Neutrophil (primary cell): ENCODE measurements at regions not wholly inside any gene's neighbourhood (a gene's known extent, or its start where the extent isn't known, plus 50 kb on each side); places are given as distances from the start of the nearest gene placed in this dataset.

Experiments
- H3K27ac ChIP-seq: fragments of 200-600 bp; sonication (generic); 2 replicates; pipeline ENCODE4 v1.5.1; 2016; ENCODE audit warnings: mild to moderate bottlenecking, moderate library complexity
- H3K27me3 ChIP-seq: fragments of 200-600 bp; sonication (generic); 2 replicates; pipeline ENCODE4 v1.6.0; 2016; ENCODE audit warnings: mild to moderate bottlenecking
- H3K36me3 ChIP-seq: fragments of 200-600 bp; sonication (generic); 2 replicates; pipeline ENCODE4 v1.5.1; 2017
- H3K4me1 ChIP-seq, 2 experiments: fragments of 200-600 bp in 1 of 2; sonication (generic) in 1 of 2; 1 replicate in 1 of 2; 2 replicates in 1 of 2; pipeline versions ENCODE4 v1.5.1 to v1.6.1; 2013 to 2016; ENCODE audit warnings: low read depth in 1 of 2, low read length in 1 of 2, mild to moderate bottlenecking in 1 of 2, moderate library complexity in 1 of 2; ENCODE audit not compliant: control insufficient read depth in 1 of 2, insufficient read depth in 1 of 2
- H3K4me3 ChIP-seq, 2 experiments: fragments of 200-600 bp in 1 of 2; sonication (generic) in 1 of 2; 1 replicate in 1 of 2; 2 replicates in 1 of 2; pipeline ENCODE4 v1.5.1; 2013 to 2016; ENCODE audit warnings: low read depth in 1 of 2, low read length in 1 of 2, mild to moderate bottlenecking in 1 of 2, moderate library complexity in 1 of 2
- H3K9me3 ChIP-seq: fragments of 200-600 bp; sonication (generic); 2 replicates; pipeline ENCODE4 v1.5.1; 2016
- CTCF ChIP-seq: fragments of 200-600 bp; sonication (generic); IDR thresholded peaks from 2 replicates; pipeline ENCODE4 v1.5.1; 2016; ENCODE audit warnings: antibody characterized with exemption

DNA sequence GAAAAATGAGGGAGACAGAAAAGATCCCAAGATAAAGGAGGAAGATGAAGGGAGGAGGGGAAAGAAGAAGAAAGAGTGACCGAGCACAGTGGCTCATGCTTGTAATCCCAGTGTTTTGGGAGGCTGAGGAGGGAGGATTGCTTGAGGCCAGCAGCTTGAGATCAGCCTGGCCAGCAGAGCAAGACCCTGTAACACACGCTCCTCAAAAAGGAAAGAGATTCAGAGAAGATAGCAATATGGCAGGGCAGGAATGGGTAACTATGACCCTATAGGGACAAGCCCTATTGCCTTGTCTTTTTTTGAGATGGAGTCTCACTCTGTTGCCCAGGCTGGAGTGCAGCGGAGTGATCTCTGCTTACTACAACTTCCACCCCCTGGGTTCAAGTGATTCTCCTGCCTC, 116.9 kb upstream of the MAP1LC3B2 start:
- H3K36me3 ChIP-seq, result no peaks in the 10 kb centered on the region
- no peak for TF ChIP-seq CTCF
- no peak overlapping the region for H3K27ac ChIP-seq
- H3K27me3 ChIP-seq, result no peaks in the 10 kb centered on the region
- no peak overlapping the region for H3K4me3 ChIP-seq
- no peaks in the 10 kb centered on the region for H3K9me3 ChIP-seq
- H3K4me1 ChIP-seq, result peaks cover 3% of the 10 kb centered on the region in 2 experiments

DNA sequence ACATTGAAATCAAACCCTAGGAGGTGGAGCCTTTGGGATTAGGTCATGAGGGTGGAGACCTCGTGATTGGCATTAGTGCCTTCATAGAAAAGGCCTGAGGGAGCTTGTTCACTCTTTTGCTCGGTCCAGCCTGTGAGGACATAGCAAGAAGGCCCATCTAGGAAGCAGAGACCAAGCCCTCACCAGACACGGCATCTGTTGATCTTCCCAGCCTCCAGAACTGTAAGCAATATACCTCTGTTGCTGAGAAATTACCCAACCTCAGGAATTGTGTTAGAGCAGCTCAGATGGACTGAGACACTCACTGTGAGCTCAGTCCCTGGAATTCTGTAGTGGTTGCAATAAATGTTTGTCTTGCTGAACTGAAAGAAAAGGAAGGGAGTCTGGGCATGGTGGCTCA, 116.2 kb upstream of the MAP1LC3B2 start:
- Histone ChIP-seq H3K27ac (no peak overlapping the region), H3K4me1 (peaks cover 3% of the 10 kb centered on the region in 2 experiments), H3K27me3 (no peaks in the 10 kb centered on the region), H3K36me3 (no peaks in the 10 kb centered on the region), H3K4me3 (no peak overlapping the region), H3K9me3 (no peaks in the 10 kb centered on the region)
- TF ChIP-seq CTCF, result no peak

- no peak for TF ChIP-seq CTCF
- H3K4me3 ChIP-seq, result no peak overlapping the region
- no peak overlapping the region for H3K27ac ChIP-seq
- no peaks in the 10 kb centered on the region for H3K9me3 ChIP-seq
- H3K36me3 ChIP-seq, result no peaks in the 10 kb centered on the region
- H3K27me3 ChIP-seq, result no peaks in the 10 kb centered on the region
- peaks cover 3% of the 10 kb centered on the region in 2 experiments for H3K4me1 ChIP-seq
Measured at GRCh38 chr12:116443821-116444589, 115.2 kb upstream of the MAP1LC3B2 start.

DNA sequence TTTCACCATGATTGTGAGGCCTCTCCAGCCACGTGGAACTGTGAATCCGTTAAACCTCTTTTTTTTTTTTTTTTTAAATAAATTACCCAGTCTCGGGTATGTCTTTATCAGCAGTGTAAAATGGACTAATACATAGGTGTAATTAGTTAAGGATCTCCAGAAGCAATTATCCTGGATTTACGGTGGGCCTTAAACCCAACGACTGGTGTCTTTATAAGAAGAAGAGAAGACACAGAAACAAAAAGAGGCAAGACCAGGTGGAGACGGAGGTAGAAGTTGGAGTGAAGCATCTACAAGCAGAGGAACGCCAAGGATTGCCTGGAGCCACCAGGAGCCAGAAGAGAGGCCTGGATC, 114.6 kb upstream of the MAP1LC3B2 start:
- H3K4me1 ChIP-seq, result peaks cover 3% of the 10 kb centered on the region in 2 experiments
- no peaks in the 10 kb centered on the region for H3K27me3 ChIP-seq
- TF ChIP-seq CTCF, result no peak
- no peak overlapping the region for H3K27ac ChIP-seq
- no peaks in the 10 kb centered on the region for H3K36me3 ChIP-seq
- H3K4me3 ChIP-seq, result no peak overlapping the region
- H3K9me3 ChIP-seq, result no peaks in the 10 kb centered on the region

DNA sequence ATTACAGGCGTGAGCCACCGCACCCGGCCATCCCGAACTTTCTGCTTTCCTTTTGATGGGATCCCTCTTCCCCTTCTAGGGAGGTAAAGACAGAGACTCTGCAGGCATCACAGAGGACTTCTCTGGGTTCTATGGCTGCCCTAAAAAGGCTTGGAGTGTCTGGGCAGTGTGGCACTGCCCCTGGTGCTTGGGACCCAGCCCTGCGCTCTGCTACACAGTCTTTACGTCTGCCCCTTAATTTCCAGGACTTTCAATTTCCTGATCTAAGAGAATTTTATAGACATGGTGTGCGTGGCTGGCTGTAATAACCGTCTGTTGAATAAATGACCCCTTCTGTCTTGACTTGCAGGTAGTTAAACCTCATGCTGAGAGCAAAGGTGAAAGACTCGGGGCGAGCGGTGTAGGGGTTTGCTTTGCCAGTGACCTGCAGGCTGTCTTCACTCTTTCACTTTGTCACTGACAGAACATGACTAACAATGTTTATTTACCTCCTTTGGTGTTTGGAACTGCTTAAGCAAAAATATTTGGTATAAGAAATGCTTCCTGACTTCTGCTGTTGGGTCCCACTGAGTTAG, 110.9 kb upstream of the MAP1LC3B2 start:
- no peak overlapping the region for H3K4me3 ChIP-seq
- H3K4me1 ChIP-seq, result peaks cover 3% of the 10 kb centered on the region in 2 experiments
- no peak for TF ChIP-seq CTCF

More for the DNA sequence above, 110.9 kb upstream of the MAP1LC3B2 start:
- Histone ChIP-seq H3K27me3 (no peaks in the 10 kb centered on the region), H3K27ac (no peak overlapping the region), H3K9me3 (no peaks in the 10 kb centered on the region), H3K36me3 (no peaks in the 10 kb centered on the region)
